Dedifferentiated amniotic fluid mesenchymal stem cell (primary cell): ENCODE measurements at regions not wholly inside any gene's neighbourhood (a gene's known extent, or its start where the extent isn't known, plus 50 kb on each side); places are given as distances from the start of the nearest gene placed in this dataset.
"Not testable (repeated sequence)": the region's sequence is repeated elsewhere in the genome, so short reads cannot be mapped to it uniquely, and the experiment has no call there.

ENCODE experiments used
- DNase-seq: peaks from one replicate; pipeline ENCODE4 v3.0.0-alpha.2; 2016; ENCODE audit errors: extremely low spot score

- DNase-seq = no peak
Measured at GRCh38 chr6:23752414-23752813, 373.6 kb upstream of the NRSN1 start.

GRCh38 chr6:23754197-23754596 lies 371.8 kb upstream of the NRSN1 start:
- peak; percentile 32 for DNase-seq

GRCh38 chr6:23775127-23775526 lies 350.9 kb upstream of the NRSN1 start:
- DNase-seq = no peak

- DNase-seq = no peak
Measured at GRCh38 chr6:23783901-23784300, 342.1 kb upstream of the NRSN1 start.

- peak; percentile 71 for DNase-seq
Measured at GRCh38 chr6:23784301-23784919, 341.6 kb upstream of the NRSN1 start.

- no peak for DNase-seq
Measured at GRCh38 chr6:23790756-23791155, 335.3 kb upstream of the NRSN1 start.

- peak; percentile 13 for DNase-seq
Measured at GRCh38 chr6:23797041-23797440, 329.0 kb upstream of the NRSN1 start.

GRCh38 chr6:23804289-23804688 lies 321.7 kb upstream of the NRSN1 start:
- DNase-seq = not testable (repeated sequence)

- DNase-seq = not testable (repeated sequence)
Measured at GRCh38 chr6:23821141-23821540, 304.9 kb upstream of the NRSN1 start.

GRCh38 chr6:23823421-23823820 lies 302.6 kb upstream of the NRSN1 start:
- no peak for DNase-seq

GRCh38 chr6:23826572-23826971 lies 299.4 kb upstream of the NRSN1 start:
- DNase-seq = no peak

GRCh38 chr6:23828861-23829260 lies 297.2 kb upstream of the NRSN1 start:
- no peak for DNase-seq

- DNase-seq = no peak
Measured at GRCh38 chr6:23841116-23841515, 284.9 kb upstream of the NRSN1 start.

GRCh38 chr6:23842760-23843159 lies 283.3 kb upstream of the NRSN1 start:
- no peak for DNase-seq

- no peak for DNase-seq
Measured at GRCh38 chr6:23851522-23851921, 274.5 kb upstream of the NRSN1 start.

- DNase-seq = not testable (repeated sequence)
Measured at GRCh38 chr6:23853566-23854133, 272.4 kb upstream of the NRSN1 start.

- not testable (repeated sequence) for DNase-seq
Measured at GRCh38 chr6:23854154-23854553, 271.9 kb upstream of the NRSN1 start.

GRCh38 chr6:23855497-23856116 lies 270.4 kb upstream of the NRSN1 start:
- DNase-seq = no peak

- no peak for DNase-seq
Measured at GRCh38 chr6:23870496-23870895, 255.5 kb upstream of the NRSN1 start.

GRCh38 chr6:23873161-23873560 lies 252.9 kb upstream of the NRSN1 start:
- no peak for DNase-seq

GRCh38 chr6:23875006-23875405 lies 251.0 kb upstream of the NRSN1 start:
- DNase-seq = no peak

GRCh38 chr6:23879816-23880215 lies 246.2 kb upstream of the NRSN1 start:
- no peak for DNase-seq

GRCh38 chr6:23890543-23891227 lies 235.3 kb upstream of the NRSN1 start:
- peak; percentile 50 for DNase-seq
